ENCODE measurements at regions not wholly inside any gene's neighbourhood (a gene's known extent, or its start where the extent isn't known, plus 50 kb on each side); places are given as distances from the start of the nearest gene placed in this dataset.
A peak's percentile ranks its signal among the peaks of the same experiment; 100 is the strongest.
"Not testable (repeated sequence)": the region's sequence is repeated elsewhere in the genome, so short reads cannot be mapped to it uniquely, and the experiment has no call there.

GRCh38 chr12:9310645-9311044 is 102.5 kb upstream of the PZP start:
- not testable (repeated sequence) for DNase-seq (ENCODE audit: extremely low spot score, unreplicated experiment); H3K9me3 Mint-ChIP-seq; H3K27ac Mint-ChIP-seq; H3K36me3 Mint-ChIP-seq; H3K4me3 Mint-ChIP-seq; H3K27me3 Mint-ChIP-seq; H3K4me1 Mint-ChIP-seq (ENCODE audit: unreplicated experiment)

- not testable (repeated sequence) for H3K4me1 Mint-ChIP-seq (ENCODE audit: unreplicated experiment); H3K9me3 Mint-ChIP-seq; H3K27me3 Mint-ChIP-seq; H3K4me3 Mint-ChIP-seq; DNase-seq (ENCODE audit: extremely low spot score, unreplicated experiment); H3K36me3 Mint-ChIP-seq; H3K27ac Mint-ChIP-seq
These were observed 101.6 kb upstream of the PZP start for GRCh38 chr12:9309749-9310148.

- not testable (repeated sequence) for DNase-seq (ENCODE audit: extremely low spot score, unreplicated experiment); H3K36me3 Mint-ChIP-seq; H3K27ac Mint-ChIP-seq; H3K4me1 Mint-ChIP-seq (ENCODE audit: unreplicated experiment); H3K27me3 Mint-ChIP-seq; H3K9me3 Mint-ChIP-seq; H3K4me3 Mint-ChIP-seq
These were observed 100.5 kb upstream of the PZP start for GRCh38 chr12:9308745-9309144.

GRCh38 chr12:9308163-9308562 is 100.0 kb upstream of the PZP start:
- not testable (repeated sequence) for H3K4me3 Mint-ChIP-seq; DNase-seq (ENCODE audit: extremely low spot score, unreplicated experiment); H3K36me3 Mint-ChIP-seq; H3K4me1 Mint-ChIP-seq (ENCODE audit: unreplicated experiment); H3K9me3 Mint-ChIP-seq; H3K27me3 Mint-ChIP-seq; H3K27ac Mint-ChIP-seq

- H3K9me3 Mint-ChIP-seq; H3K4me1 Mint-ChIP-seq (ENCODE audit: unreplicated experiment); DNase-seq (ENCODE audit: extremely low spot score, unreplicated experiment); H3K27ac Mint-ChIP-seq; H3K36me3 Mint-ChIP-seq; H3K27me3 Mint-ChIP-seq; H3K4me3 Mint-ChIP-seq: not testable (repeated sequence)
These were observed 99.1 kb upstream of the PZP start for GRCh38 chr12:9307255-9307654.

- not testable (repeated sequence) for H3K36me3 Mint-ChIP-seq, H3K27me3 Mint-ChIP-seq
These were observed 97.8 kb upstream of the PZP start for GRCh38 chr12:9306004-9306403.

GRCh38 chr12:9304540-9304939 is 96.3 kb upstream of the PZP start:
- not testable (repeated sequence) for H3K9me3 Mint-ChIP-seq; H3K4me3 Mint-ChIP-seq; H3K27me3 Mint-ChIP-seq; H3K4me1 Mint-ChIP-seq (ENCODE audit: unreplicated experiment); H3K36me3 Mint-ChIP-seq; H3K27ac Mint-ChIP-seq
- peak; percentile 64 for DNase-seq (ENCODE audit: extremely low spot score, unreplicated experiment)

More at GRCh38 chr12:9306004-9306403, 97.8 kb upstream of the PZP start:
- not testable (repeated sequence) for H3K27ac Mint-ChIP-seq; H3K4me1 Mint-ChIP-seq (ENCODE audit: unreplicated experiment); H3K4me3 Mint-ChIP-seq; DNase-seq (ENCODE audit: extremely low spot score, unreplicated experiment); H3K9me3 Mint-ChIP-seq

- not testable (repeated sequence) for H3K4me3 Mint-ChIP-seq; H3K9me3 Mint-ChIP-seq; H3K27ac Mint-ChIP-seq; H3K4me1 Mint-ChIP-seq (ENCODE audit: unreplicated experiment); H3K27me3 Mint-ChIP-seq; H3K36me3 Mint-ChIP-seq; DNase-seq (ENCODE audit: extremely low spot score, unreplicated experiment)
These were observed 87.7 kb upstream of the PZP start for GRCh38 chr12:9295872-9296271.

- not testable (repeated sequence) for H3K4me3 Mint-ChIP-seq; H3K9me3 Mint-ChIP-seq; H3K36me3 Mint-ChIP-seq; DNase-seq (ENCODE audit: extremely low spot score, unreplicated experiment); H3K4me1 Mint-ChIP-seq (ENCODE audit: unreplicated experiment); H3K27ac Mint-ChIP-seq; H3K27me3 Mint-ChIP-seq
These were observed 86.0 kb upstream of the PZP start for GRCh38 chr12:9294072-9294620.

- H3K27ac Mint-ChIP-seq; H3K4me3 Mint-ChIP-seq; DNase-seq (ENCODE audit: extremely low spot score, unreplicated experiment); H3K27me3 Mint-ChIP-seq; H3K36me3 Mint-ChIP-seq; H3K4me1 Mint-ChIP-seq (ENCODE audit: unreplicated experiment); H3K9me3 Mint-ChIP-seq: not testable (repeated sequence)
These were observed 85.2 kb upstream of the PZP start for GRCh38 chr12:9293391-9293790.

- H3K36me3 Mint-ChIP-seq; H3K27ac Mint-ChIP-seq; H3K4me3 Mint-ChIP-seq; H3K4me1 Mint-ChIP-seq (ENCODE audit: unreplicated experiment); H3K9me3 Mint-ChIP-seq; DNase-seq (ENCODE audit: extremely low spot score, unreplicated experiment); H3K27me3 Mint-ChIP-seq: not testable (repeated sequence)
These were observed 81.8 kb upstream of the PZP start for GRCh38 chr12:9289984-9290383.

- H3K4me3 Mint-ChIP-seq = peak overlapping the region; percentile 96
- not testable (repeated sequence) for DNase-seq (ENCODE audit: extremely low spot score, unreplicated experiment)
- H3K27ac Mint-ChIP-seq = peak overlapping the region; percentile 98
These were observed 76.5 kb upstream of the PZP start for GRCh38 chr12:9284724-9285123.

More at GRCh38 chr12:9284724-9285123, 76.5 kb upstream of the PZP start:
- H3K9me3 Mint-ChIP-seq; H3K36me3 Mint-ChIP-seq; H3K4me1 Mint-ChIP-seq (ENCODE audit: unreplicated experiment): not testable (repeated sequence)
- peaks cover 12% of the 10 kb centered on the region for H3K27me3 Mint-ChIP-seq

Data from type B pancreatic cell (in vitro differentiated cells).